MM.1S (cell line): ENCODE measurements at regions not wholly inside any gene's neighbourhood (a gene's known extent, or its start where the extent isn't known, plus 50 kb on each side); places are given as distances from the start of the nearest gene placed in this dataset.

Experiments used
- DNase-seq: peaks from one replicate; pipeline ENCODE4 v3.0.0-alpha.2; 2015
- H2AFZ ChIP-seq: fragments of 300-600 bp; sonication (generic); 2 replicates; pipeline ENCODE4 v1.6.0; 2016; ENCODE audit warnings: antibody characterized with exemption, low read length
- H3F3A ChIP-seq: fragments of 300-600 bp; sonication (generic); 2 replicates; pipeline ENCODE4 v1.6.1; 2016; ENCODE audit warnings: mild to moderate bottlenecking, antibody characterized with exemption, low read length, moderate library complexity, mixed read lengths; ENCODE audit not compliant: insufficient read depth
- H3K27ac ChIP-seq: fragments of 300-600 bp; sonication (generic); 2 replicates; pipeline ENCODE4 v1.5.1; 2016; ENCODE audit warnings: mild to moderate bottlenecking, low read length
- H3K27me3 ChIP-seq: fragments of 300-600 bp; sonication (generic); replicated peaks from 2 replicates; pipeline ENCODE4 v1.6.0; 2016; ENCODE audit warnings: low read length; ENCODE audit not compliant: insufficient read depth
- H3K36me3 ChIP-seq: fragments of 300-600 bp; sonication (generic); replicated peaks from 2 replicates; pipeline ENCODE4 v1.6.1; 2016; ENCODE audit warnings: mild to moderate bottlenecking, low read length, mixed read lengths; ENCODE audit not compliant: insufficient read depth
- H3K4me1 ChIP-seq: fragments of 300-600 bp; sonication (generic); 2 replicates; pipeline ENCODE4 v1.6.1; 2016; ENCODE audit warnings: low read length, mixed read lengths
- H3K4me2 ChIP-seq: fragments of 300-600 bp; sonication (generic); 2 replicates; pipeline ENCODE4 v1.6.0; 2016; ENCODE audit warnings: low read depth, low read length
- H3K4me3 ChIP-seq: fragments of 300-600 bp; sonication (generic); 2 replicates; pipeline ENCODE4 v1.5.1; 2016; ENCODE audit warnings: low read length, mixed read lengths
- H3K79me2 ChIP-seq: fragments of 300-600 bp; sonication (generic); 2 replicates; pipeline ENCODE4 v1.6.1; 2016; ENCODE audit warnings: mixed run types, low read length, mixed read lengths
- H3K9ac ChIP-seq: fragments of 300-600 bp; sonication (generic); 2 replicates; pipeline ENCODE4 v1.6.1; 2016; ENCODE audit warnings: low read length, mixed read lengths
- H3K9me2 ChIP-seq: fragments of 300-600 bp; sonication (generic); replicated peaks from 2 replicates; pipeline ENCODE4 v1.6.1; 2016; ENCODE audit warnings: mild to moderate bottlenecking, low read length, mixed read lengths; ENCODE audit not compliant: insufficient read depth
- H3K9me3 ChIP-seq: fragments of 300-600 bp; sonication (generic); replicated peaks from 2 replicates; pipeline ENCODE4 v1.6.1; 2016; ENCODE audit warnings: mild to moderate bottlenecking, low read length, mixed read lengths; ENCODE audit not compliant: insufficient read depth
- H4K20me1 ChIP-seq: fragments of 300-600 bp; sonication (generic); 2 replicates; pipeline ENCODE4 v1.6.1; 2016; ENCODE audit warnings: mild to moderate bottlenecking, low read length, moderate library complexity, mixed read lengths; ENCODE audit not compliant: insufficient read depth
- CTCF ChIP-seq: fragments of 300-600 bp; sonication (generic); IDR thresholded peaks from 2 replicates; pipeline ENCODE4 v1.5.1; 2016; ENCODE audit warnings: antibody characterized with exemption, low read length, mixed read lengths
- EZH2 ChIP-seq: fragments of 300-600 bp; sonication (generic); optimal IDR thresholded peaks from 2 replicates; pipeline ENCODE3; 2017; ENCODE audit warnings: low read depth, mild to moderate bottlenecking, antibody characterized with exemption, low read length, mixed read lengths
- EZH2phosphoT487 ChIP-seq: fragments of 300-600 bp; sonication (generic); IDR thresholded peaks from 2 replicates; pipeline ENCODE4 v1.6.1; 2018; ENCODE audit warnings: antibody characterized with exemption, low read length

DNA sequence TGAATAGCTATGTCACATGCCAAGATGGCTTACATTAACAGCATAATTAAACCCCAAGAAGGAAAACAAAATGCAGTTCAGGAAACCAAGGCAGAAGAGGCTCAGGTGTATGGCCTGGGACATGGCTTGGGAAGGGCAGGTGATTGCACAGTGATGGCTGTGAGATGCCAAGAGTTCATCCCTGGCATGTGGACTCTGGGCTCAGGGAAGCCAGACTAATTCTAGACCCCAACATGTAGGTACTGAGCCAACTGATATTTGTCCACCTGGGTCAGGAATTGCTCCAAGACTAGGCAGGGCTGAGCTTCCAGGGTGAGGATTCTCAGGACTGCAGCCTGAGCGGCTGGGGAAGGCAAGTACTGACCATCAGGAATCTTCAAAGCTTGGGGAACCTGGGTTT, 218.4 kb upstream of the PIK3R1 start:
- Histone ChIP-seq H4K20me1 (no peaks in the 10 kb centered on the region), H3K4me3 (no peak overlapping the region), H3K79me2 (no peaks in the 10 kb centered on the region), H3K4me2 (no peak overlapping the region), H3K36me3 (no peaks in the 10 kb centered on the region), H3K9me2 (no peaks in the 10 kb centered on the region), H3K27ac (no peak overlapping the region), H3K4me1 (no peaks in the 10 kb centered on the region), H3K27me3 (no peaks in the 10 kb centered on the region), H3K9me3 (no peaks in the 10 kb centered on the region), H3F3A (no peaks in the 10 kb centered on the region), H2AFZ (no peak overlapping the region), H3K9ac (no peak overlapping the region)
- no peak for TF ChIP-seq EZH2phosphoT487
- no peak for TF ChIP-seq EZH2
- no peak for TF ChIP-seq CTCF
- DNase-seq: no peak

DNA sequence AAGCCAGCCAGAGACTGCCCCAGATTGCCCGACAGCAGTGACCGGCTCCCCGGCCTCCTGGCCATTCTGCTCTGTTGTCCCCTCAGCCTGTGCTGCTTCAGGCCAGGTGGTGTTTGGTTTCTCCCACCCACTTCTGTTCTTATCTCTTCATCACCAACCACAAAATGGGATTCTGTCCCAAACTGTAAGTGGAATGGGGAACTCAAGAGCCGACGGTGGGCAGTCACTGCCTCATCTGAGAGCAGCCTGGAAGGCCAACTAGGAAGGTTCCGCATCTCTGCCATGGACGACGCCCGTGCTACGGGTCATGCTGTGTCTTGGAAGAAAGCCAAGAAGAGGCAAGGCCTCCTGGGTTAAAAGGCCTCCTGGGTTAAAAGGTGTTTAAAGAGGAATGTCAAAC, 219.0 kb upstream of the PIK3R1 start:
- Histone ChIP-seq H3K36me3 (no peaks in the 10 kb centered on the region), H3K4me1 (no peaks in the 10 kb centered on the region), H3K4me2 (no peak overlapping the region), H2AFZ (no peak overlapping the region), H3F3A (no peaks in the 10 kb centered on the region), H3K27me3 (no peaks in the 10 kb centered on the region), H3K27ac (no peak overlapping the region), H3K4me3 (no peak overlapping the region), H4K20me1 (no peaks in the 10 kb centered on the region), H3K9me2 (no peaks in the 10 kb centered on the region), H3K9me3 (no peaks in the 10 kb centered on the region), H3K9ac (no peak overlapping the region), H3K79me2 (no peaks in the 10 kb centered on the region)
- TF ChIP-seq CTCF (no peak), EZH2phosphoT487 (no peak), EZH2 (no peak)
- no peak for DNase-seq

DNA sequence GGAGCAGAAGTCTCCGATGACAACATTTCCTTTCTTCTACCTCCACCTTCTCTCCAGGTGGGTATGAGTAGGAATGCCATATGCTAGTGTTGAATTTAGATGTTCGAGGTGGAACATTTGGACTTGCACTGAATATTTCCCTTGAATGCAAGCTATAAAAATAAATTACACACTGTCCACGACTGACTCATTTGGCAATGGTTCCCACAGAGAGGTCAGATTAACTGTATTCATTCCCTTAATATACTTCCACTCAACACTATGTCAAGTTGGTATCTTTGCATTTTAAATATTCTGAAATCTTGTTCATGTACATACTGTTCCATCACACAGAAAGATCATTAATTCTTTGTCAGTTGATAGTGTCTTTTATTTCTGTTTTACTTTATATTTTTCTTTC, 222.6 kb upstream of the PIK3R1 start:
- H2AFZ ChIP-seq: no peak overlapping the region
- H3K9me3 ChIP-seq: no peaks in the 10 kb centered on the region
- H4K20me1 ChIP-seq: no peaks in the 10 kb centered on the region
- no peak overlapping the region for H3K9ac ChIP-seq
- H3K4me2 ChIP-seq: no peak overlapping the region
- H3K4me3 ChIP-seq: no peak overlapping the region
- TF ChIP-seq EZH2: no peak
- no peak for TF ChIP-seq EZH2phosphoT487
- TF ChIP-seq CTCF: no peak
- no peaks in the 10 kb centered on the region for H3K79me2 ChIP-seq
- no peaks in the 10 kb centered on the region for H3F3A ChIP-seq
- DNase-seq: no peak
- no peaks in the 10 kb centered on the region for H3K4me1 ChIP-seq
- no peaks in the 10 kb centered on the region for H3K9me2 ChIP-seq
- no peak overlapping the region for H3K27ac ChIP-seq
- no peaks in the 10 kb centered on the region for H3K36me3 ChIP-seq
- no peaks in the 10 kb centered on the region for H3K27me3 ChIP-seq

DNA sequence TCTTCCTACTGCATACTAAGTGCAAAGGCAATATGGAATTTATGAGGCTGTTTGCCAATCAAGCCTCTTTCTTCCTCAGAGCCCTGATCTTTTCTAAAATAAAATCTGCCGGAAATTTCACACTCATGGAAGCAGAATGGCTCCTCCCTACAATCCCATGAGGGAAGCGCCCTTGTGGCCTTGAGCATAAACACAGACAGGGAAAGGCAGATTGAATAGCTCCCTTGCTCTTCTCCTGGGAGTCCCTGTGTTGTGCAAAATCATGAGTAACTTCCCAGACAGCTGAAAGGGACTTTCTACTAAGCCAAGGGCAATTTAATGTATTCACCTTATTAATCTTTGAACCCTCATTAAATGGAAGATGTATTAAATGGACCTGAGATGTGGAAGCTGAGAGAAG, 226.1 kb upstream of the PIK3R1 start:
- H3K4me3 ChIP-seq: no peak overlapping the region
- H3K79me2 ChIP-seq: no peaks in the 10 kb centered on the region
- H3K36me3 ChIP-seq: no peaks in the 10 kb centered on the region
- TF ChIP-seq CTCF (no peak), EZH2 (no peak)
- no peak for DNase-seq
- no peak overlapping the region for H3K9ac ChIP-seq
- H3K4me2 ChIP-seq: no peak overlapping the region
- no peaks in the 10 kb centered on the region for H3K27me3 ChIP-seq
- H3K27ac ChIP-seq: no peak overlapping the region
- no peaks in the 10 kb centered on the region for H4K20me1 ChIP-seq
- no peaks in the 10 kb centered on the region for H3K9me3 ChIP-seq
- no peaks in the 10 kb centered on the region for H3K9me2 ChIP-seq
- H2AFZ ChIP-seq: no peak overlapping the region
- H3K4me1 ChIP-seq: no peaks in the 10 kb centered on the region
- no peaks in the 10 kb centered on the region for H3F3A ChIP-seq
